ENCODE measurements at regions not wholly inside any gene's neighbourhood (a gene's known extent, or its start where the extent isn't known, plus 50 kb on each side); places are given as distances from the start of the nearest gene placed in this dataset.

DNA sequence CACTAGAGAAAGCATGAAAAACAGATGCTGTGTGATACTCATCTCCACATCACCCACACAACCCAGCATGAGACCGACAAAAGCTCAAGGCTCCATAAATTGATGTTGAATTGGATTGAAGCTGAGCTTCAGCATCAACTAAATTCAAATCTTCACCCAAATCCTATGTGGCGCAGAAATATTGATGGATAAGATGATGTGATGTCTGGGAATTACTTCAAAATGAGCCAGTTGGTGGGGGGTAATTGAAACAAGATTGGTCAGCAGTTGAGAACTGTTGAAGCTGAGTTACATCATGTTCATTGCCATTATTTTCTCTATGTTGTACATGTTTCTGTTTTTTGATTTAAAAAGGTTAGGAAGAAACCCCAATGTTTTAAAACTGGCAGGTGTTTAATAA, 166.5 kb upstream of the STS start:
- no peak for TF ChIP-seq POLR2A (IDR thresholded peaks at IDR 0.05)
- TF ChIP-seq, protein P1, sequence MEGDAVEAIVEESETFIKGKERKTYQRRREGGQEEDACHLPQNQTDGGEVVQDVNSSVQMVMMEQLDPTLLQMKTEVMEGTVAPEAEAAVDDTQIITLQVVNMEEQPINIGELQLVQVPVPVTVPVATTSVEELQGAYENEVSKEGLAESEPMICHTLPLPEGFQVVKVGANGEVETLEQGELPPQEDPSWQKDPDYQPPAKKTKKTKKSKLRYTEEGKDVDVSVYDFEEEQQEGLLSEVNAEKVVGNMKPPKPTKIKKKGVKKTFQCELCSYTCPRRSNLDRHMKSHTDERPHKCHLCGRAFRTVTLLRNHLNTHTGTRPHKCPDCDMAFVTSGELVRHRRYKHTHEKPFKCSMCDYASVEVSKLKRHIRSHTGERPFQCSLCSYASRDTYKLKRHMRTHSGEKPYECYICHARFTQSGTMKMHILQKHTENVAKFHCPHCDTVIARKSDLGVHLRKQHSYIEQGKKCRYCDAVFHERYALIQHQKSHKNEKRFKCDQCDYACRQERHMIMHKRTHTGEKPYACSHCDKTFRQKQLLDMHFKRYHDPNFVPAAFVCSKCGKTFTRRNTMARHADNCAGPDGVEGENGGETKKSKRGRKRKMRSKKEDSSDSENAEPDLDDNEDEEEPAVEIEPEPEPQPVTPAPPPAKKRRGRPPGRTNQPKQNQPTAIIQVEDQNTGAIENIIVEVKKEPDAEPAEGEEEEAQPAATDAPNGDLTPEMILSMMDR (IDR thresholded peaks at IDR 0.05) = no peak

Data from testis (tissue), 2 donors.